PC-9 (cell line): ENCODE measurements at regions not wholly inside any gene's neighbourhood (a gene's known extent, or its start where the extent isn't known, plus 50 kb on each side); places are given as distances from the start of the nearest gene placed in this dataset.

ENCODE experiments used
- CTCF ChIP-seq: fragments of 200-600 bp; sonication (generic); conservative IDR thresholded peaks from 2 replicates; pipeline ENCODE4 v1.6.1; 2017; ENCODE audit warnings: mixed run types, antibody characterized with exemption, mild to moderate bottlenecking, moderate library complexity
- EZH2 ChIP-seq: fragments of 200-600 bp; sonication (generic); IDR thresholded peaks from 2 replicates; pipeline ENCODE4 v1.8.0; 2017; ENCODE audit warnings: antibody characterized with exemption, low read depth

DNA sequence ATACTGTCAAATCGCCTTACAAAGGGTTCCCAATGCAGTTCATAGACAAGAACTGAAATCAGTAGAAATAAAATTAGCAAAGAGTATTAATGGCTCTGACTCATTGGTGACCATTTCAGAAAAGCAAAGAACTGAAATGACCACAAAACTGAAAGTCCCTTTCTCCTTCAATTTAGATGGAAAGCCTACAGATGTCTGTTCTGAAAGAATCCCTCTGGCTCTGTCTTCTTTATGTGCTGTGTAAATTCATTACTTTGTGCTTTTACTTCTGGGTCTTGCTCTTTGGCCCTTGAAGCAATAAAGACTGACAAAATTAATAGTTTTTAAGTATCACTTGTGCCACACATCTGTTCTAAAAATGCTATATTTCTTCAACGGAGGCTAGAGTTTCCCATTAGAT lies 62.7 kb upstream of the GPR89A start:
- TF ChIP-seq CTCF (no peak), EZH2 (no peak)
